ENCODE measurements at regions not wholly inside any gene's neighbourhood (a gene's known extent, or its start where the extent isn't known, plus 50 kb on each side); places are given as distances from the start of the nearest gene placed in this dataset.

DNA sequence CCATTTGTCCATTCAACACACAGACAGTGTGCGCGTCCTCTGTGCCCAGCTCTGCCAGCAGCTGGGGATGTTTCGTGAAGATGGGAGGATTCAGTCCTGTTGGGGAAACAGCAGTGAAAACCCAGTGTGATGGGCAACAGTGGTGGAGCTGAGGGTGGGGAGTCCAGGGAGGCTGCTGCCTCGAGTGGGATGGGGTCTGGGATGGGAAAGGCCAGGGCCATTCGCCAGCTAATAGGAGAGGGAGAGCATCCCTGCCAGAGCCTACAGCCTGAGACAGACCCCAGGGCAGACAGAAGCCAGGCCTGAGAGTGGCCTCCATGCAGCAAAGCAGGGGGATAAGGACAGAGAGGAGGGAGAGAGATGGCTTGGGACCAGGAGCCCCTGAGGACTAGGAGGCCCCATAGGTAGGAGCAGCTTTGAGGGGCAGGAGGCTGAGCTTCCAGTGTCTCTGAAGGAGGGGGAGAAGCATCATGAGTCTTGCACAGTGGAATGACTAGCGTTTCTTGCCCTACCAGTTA, 252.6 kb downstream of the NPHP4 start:
- no peak for TF ChIP-seq POLR2AphosphoS5 (IDR thresholded peaks at IDR 0.05; ENCODE audit: low read depth, low read length)
- no peak for TF ChIP-seq JUND (IDR thresholded peaks at IDR 0.05)
- TF ChIP-seq POLR2A (IDR thresholded peaks at IDR 0.05; ENCODE audit: borderline replicate concordance, extremely low read depth, insufficient read depth, insufficient read length): no peak
- TF ChIP-seq CBX3 (IDR thresholded peaks at IDR 0.05; ENCODE audit: low read depth): no peak
- no peak for TF ChIP-seq CTCF (IDR thresholded peaks at IDR 0.05 in 2 of 3, conservative IDR thresholded peaks at IDR 0.05 in 1 of 3; ENCODE audit: borderline replicate concordance in 1 of 3, insufficient read depth in 1 of 3, low read depth in 2 of 3, low read length in 2 of 3)
- no peak for TF ChIP-seq CEBPB (IDR thresholded peaks at IDR 0.05; ENCODE audit: low read depth)
- TF ChIP-seq, protein P1, sequence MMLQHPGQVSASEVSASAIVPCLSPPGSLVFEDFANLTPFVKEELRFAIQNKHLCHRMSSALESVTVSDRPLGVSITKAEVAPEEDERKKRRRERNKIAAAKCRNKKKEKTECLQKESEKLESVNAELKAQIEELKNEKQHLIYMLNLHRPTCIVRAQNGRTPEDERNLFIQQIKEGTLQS (IDR thresholded peaks at IDR 0.05): no peak
- no peak for TF ChIP-seq YY1 (IDR thresholded peaks at IDR 0.05; ENCODE audit: extremely low read depth, insufficient replicate concordance, low read depth, low read length)
- TF ChIP-seq ZNF274 (IDR thresholded peaks at IDR 0.05; ENCODE audit: low read depth, low read length): no peak
- no peak for TF ChIP-seq SP1 (IDR thresholded peaks at IDR 0.05; ENCODE audit: low read depth)
- TF ChIP-seq SRF (IDR thresholded peaks at IDR 0.05; ENCODE audit: low read depth): no peak
- TF ChIP-seq, protein P2, sequence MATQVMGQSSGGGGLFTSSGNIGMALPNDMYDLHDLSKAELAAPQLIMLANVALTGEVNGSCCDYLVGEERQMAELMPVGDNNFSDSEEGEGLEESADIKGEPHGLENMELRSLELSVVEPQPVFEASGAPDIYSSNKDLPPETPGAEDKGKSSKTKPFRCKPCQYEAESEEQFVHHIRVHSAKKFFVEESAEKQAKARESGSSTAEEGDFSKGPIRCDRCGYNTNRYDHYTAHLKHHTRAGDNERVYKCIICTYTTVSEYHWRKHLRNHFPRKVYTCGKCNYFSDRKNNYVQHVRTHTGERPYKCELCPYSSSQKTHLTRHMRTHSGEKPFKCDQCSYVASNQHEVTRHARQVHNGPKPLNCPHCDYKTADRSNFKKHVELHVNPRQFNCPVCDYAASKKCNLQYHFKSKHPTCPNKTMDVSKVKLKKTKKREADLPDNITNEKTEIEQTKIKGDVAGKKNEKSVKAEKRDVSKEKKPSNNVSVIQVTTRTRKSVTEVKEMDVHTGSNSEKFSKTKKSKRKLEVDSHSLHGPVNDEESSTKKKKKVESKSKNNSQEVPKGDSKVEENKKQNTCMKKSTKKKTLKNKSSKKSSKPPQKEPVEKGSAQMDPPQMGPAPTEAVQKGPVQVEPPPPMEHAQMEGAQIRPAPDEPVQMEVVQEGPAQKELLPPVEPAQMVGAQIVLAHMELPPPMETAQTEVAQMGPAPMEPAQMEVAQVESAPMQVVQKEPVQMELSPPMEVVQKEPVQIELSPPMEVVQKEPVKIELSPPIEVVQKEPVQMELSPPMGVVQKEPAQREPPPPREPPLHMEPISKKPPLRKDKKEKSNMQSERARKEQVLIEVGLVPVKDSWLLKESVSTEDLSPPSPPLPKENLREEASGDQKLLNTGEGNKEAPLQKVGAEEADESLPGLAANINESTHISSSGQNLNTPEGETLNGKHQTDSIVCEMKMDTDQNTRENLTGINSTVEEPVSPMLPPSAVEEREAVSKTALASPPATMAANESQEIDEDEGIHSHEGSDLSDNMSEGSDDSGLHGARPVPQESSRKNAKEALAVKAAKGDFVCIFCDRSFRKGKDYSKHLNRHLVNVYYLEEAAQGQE (IDR thresholded peaks at IDR 0.05; ENCODE audit: low read depth): no peak
- TF ChIP-seq EZH2 (IDR thresholded peaks at IDR 0.05): no peak
- TF ChIP-seq ZFX (IDR thresholded peaks at IDR 0.05): no peak

Measured in HCT116 (cell line).